Loucy (cell line): ENCODE measurements at regions not wholly inside any gene's neighbourhood (a gene's known extent, or its start where the extent isn't known, plus 50 kb on each side); places are given as distances from the start of the nearest gene placed in this dataset.

Experiments used
- CTCF ChIP-seq: fragments of 200-600 bp; sonication (generic); conservative IDR thresholded peaks from 2 replicates; pipeline ENCODE4 v1.5.1; 2014; ENCODE audit warnings: mild to moderate bottlenecking, antibody characterized with exemption, low read length
- EZH2phosphoT487 ChIP-seq: fragments of 200-600 bp; IDR thresholded peaks from 2 replicates; pipeline ENCODE4 v1.6.1; 2018; ENCODE audit warnings: antibody characterized with exemption, mild to moderate bottlenecking, moderate library complexity, borderline replicate concordance

- TF ChIP-seq CTCF (no peak), EZH2phosphoT487 (no peak)
Observed at GRCh38 chr4:163967263-163967662, 472.8 kb downstream of the TMA16 start.
